ENCODE measurements at regions not wholly inside any gene's neighbourhood (a gene's known extent, or its start where the extent isn't known, plus 50 kb on each side); places are given as distances from the start of the nearest gene placed in this dataset.

DNA sequence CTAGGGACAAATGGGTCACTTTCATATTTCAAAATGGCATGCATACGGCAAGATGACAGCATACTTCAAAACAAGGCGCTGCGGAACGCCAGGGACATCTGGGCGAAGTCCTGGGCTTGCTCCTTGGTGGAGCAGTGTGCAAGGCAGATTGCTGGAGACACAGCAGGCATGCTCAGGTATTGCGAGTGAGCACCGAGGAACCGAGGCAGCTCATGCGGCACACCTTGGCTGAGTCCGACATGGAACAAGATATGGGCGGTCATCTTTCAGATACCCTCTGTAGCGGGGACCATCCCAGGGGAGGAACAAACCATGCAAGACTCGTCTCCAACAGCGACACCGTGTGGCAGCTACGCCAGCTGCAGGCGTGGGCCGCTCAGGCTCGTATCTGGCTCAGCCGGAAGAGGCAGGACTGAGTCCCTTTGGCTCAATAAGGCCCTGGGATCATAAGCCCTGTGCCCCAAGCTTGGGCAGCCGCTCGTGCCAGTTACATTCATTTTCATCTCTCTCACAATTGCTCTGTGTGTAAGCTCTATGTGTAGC, 112.4 kb downstream of the NUFIP1 start:
- TF ChIP-seq, protein P1, sequence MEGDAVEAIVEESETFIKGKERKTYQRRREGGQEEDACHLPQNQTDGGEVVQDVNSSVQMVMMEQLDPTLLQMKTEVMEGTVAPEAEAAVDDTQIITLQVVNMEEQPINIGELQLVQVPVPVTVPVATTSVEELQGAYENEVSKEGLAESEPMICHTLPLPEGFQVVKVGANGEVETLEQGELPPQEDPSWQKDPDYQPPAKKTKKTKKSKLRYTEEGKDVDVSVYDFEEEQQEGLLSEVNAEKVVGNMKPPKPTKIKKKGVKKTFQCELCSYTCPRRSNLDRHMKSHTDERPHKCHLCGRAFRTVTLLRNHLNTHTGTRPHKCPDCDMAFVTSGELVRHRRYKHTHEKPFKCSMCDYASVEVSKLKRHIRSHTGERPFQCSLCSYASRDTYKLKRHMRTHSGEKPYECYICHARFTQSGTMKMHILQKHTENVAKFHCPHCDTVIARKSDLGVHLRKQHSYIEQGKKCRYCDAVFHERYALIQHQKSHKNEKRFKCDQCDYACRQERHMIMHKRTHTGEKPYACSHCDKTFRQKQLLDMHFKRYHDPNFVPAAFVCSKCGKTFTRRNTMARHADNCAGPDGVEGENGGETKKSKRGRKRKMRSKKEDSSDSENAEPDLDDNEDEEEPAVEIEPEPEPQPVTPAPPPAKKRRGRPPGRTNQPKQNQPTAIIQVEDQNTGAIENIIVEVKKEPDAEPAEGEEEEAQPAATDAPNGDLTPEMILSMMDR (IDR thresholded peaks at IDR 0.05; ENCODE audit: insufficient read depth, low read depth, low read length), result peak; percentile 19
- TF ChIP-seq EZH2 (IDR thresholded peaks at IDR 0.05; ENCODE audit: insufficient read depth, low read length), result no peak
